ENCODE measurements at regions not wholly inside any gene's neighbourhood (a gene's known extent, or its start where the extent isn't known, plus 50 kb on each side); places are given as distances from the start of the nearest gene placed in this dataset.
A peak's percentile ranks its signal among the peaks of the same experiment; 100 is the strongest.
"Not testable (repeated sequence)": the region's sequence is repeated elsewhere in the genome, so short reads cannot be mapped to it uniquely, and the experiment has no call there.

DNA sequence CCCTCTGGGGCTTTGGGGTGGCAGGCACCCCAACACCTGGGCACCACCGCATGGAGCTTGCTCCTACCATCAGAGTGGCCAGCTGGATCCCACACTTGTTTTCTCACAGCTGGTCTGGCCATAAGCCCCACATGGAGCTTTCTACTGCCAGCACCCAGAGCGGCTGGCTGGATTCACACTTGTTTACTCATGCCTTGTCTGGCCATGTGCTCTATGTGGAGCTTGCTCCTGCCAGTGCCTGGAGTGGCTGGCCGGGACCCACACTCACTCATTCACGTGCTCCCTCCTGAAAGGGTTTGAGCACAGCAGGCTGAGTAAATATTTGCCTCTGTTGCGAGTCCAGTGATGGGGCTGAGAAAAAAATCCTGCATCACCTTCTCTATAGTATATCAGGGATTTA, 487.0 kb downstream of the CD109 start:
- DNase-seq (ENCODE audit: low read depth in 4 of 6, low spot score in 6 of 6), result no peak

DNA sequence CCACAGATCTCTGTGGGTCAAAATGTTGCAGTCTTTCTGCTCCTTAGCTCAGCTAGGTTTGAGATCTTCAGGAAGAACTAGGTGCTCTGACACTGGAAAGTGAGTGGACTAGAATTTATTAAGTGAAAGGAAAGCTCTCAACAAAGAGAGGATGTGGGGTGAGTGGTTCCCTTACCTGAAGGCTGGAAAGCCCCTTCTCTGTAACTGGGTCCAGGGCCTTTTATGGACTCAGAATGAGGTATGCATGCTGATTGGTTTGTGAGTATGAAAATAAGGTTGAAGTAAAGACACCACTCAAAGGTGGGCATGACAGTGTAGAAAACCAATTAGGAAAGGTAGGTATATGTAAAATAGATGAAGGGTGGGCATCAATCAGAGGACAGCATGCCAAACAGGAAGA, 485.5 kb downstream of the CD109 start:
- H3K27me3 ChIP-seq (ENCODE audit: control insufficient read depth, insufficient read depth, low read length), result no peaks in the 10 kb centered on the region
- DNase-seq (ENCODE audit: low read depth in 4 of 6, low spot score in 6 of 6), result no peak
- H3K4me3 ChIP-seq (ENCODE audit: low read depth, low read length), result no peak overlapping the region
- no peaks in the 10 kb centered on the region for H3K4me1 ChIP-seq (ENCODE audit: control insufficient read depth, insufficient read depth, low read length)
- H3K9me3 ChIP-seq (ENCODE audit: control insufficient read depth, insufficient read depth, low read length), result no peaks in the 10 kb centered on the region
- no peak overlapping the region for H3K27ac ChIP-seq (ENCODE audit: low read depth, low read length)
- no peaks in the 10 kb centered on the region for H3K36me3 ChIP-seq (ENCODE audit: control insufficient read depth, insufficient read depth, low read length)

More for the DNA sequence above, 487.0 kb downstream of the CD109 start:
- 84% methylated on average over 2 of the region's 5 CpGs for WGBS (ENCODE audit: insufficient coverage)
- no peaks in the 10 kb centered on the region for H3K9me3 ChIP-seq (ENCODE audit: control insufficient read depth, insufficient read depth, low read length)
- H3K4me3 ChIP-seq (ENCODE audit: low read depth, low read length), result no peak overlapping the region
- no peaks in the 10 kb centered on the region for H3K27me3 ChIP-seq (ENCODE audit: control insufficient read depth, insufficient read depth, low read length)
- H3K27ac ChIP-seq (ENCODE audit: low read depth, low read length), result no peak overlapping the region
- no peaks in the 10 kb centered on the region for H3K4me1 ChIP-seq (ENCODE audit: control insufficient read depth, insufficient read depth, low read length)
- no peaks in the 10 kb centered on the region for H3K36me3 ChIP-seq (ENCODE audit: control insufficient read depth, insufficient read depth, low read length)

DNA sequence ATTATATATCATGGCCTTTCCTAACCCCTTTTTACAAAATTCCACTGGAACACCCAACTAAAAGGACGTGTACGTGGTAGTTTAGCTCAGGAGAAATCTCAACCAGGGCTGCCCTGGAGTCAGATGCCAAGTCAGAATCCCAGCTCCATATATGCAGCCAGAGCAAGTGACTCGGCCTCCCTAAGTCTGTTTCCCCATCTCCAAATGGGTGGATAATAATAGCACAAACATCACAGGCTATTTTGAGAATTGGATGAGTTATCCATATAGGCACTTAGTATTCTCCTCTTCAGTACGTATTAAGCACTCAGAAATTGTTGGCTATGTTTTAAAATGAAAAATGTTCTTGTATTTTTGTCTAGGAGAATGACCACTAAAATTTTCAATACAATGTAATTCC, 481.5 kb downstream of the CD109 start:
- Histone ChIP-seq H3K9me3 (ENCODE audit: control insufficient read depth, insufficient read depth, low read length) (no peaks in the 10 kb centered on the region), H3K4me1 (ENCODE audit: control insufficient read depth, insufficient read depth, low read length) (no peaks in the 10 kb centered on the region), H3K36me3 (ENCODE audit: control insufficient read depth, insufficient read depth, low read length) (no peaks in the 10 kb centered on the region), H3K27me3 (ENCODE audit: control insufficient read depth, insufficient read depth, low read length) (no peaks in the 10 kb centered on the region), H3K27ac (ENCODE audit: low read depth, low read length) (no peak overlapping the region), H3K4me3 (ENCODE audit: low read depth, low read length) (no peak overlapping the region)
- no peak for DNase-seq (ENCODE audit: low read depth in 4 of 6, low spot score in 6 of 6)
- 92% methylated on average over 2 of the region's 4 CpGs for WGBS (ENCODE audit: insufficient coverage)

DNA sequence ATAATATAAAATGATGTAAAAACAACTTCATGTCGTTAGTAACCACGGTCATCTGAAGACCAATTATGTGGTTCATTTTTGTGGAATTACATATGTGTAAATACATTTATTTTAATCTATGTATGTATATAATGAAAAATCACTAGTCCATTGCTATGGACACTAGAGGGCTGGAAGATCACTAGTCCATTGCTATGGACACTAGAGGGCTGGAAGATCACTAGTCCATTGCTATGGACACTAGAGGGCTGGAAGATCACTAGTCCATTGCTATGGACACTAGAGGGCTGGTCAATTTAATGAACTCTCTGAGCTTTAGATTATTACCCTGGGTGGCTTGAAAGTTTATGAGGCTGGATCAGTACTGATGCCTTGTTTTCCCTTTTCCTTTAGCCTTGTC, 474.5 kb downstream of the CD109 start:
- H3K4me3 ChIP-seq (ENCODE audit: low read depth, low read length); H3K4me1 ChIP-seq (ENCODE audit: control insufficient read depth, insufficient read depth, low read length); H3K27me3 ChIP-seq (ENCODE audit: control insufficient read depth, insufficient read depth, low read length); H3K27ac ChIP-seq (ENCODE audit: low read depth, low read length); H3K9me3 ChIP-seq (ENCODE audit: control insufficient read depth, insufficient read depth, low read length); DNase-seq (ENCODE audit: low read depth in 4 of 6, low spot score in 6 of 6); H3K36me3 ChIP-seq (ENCODE audit: control insufficient read depth, insufficient read depth, low read length): not testable (repeated sequence)
- no CpG with 5 or more reads among the region's 2 CpGs for WGBS (ENCODE audit: insufficient coverage)

DNA sequence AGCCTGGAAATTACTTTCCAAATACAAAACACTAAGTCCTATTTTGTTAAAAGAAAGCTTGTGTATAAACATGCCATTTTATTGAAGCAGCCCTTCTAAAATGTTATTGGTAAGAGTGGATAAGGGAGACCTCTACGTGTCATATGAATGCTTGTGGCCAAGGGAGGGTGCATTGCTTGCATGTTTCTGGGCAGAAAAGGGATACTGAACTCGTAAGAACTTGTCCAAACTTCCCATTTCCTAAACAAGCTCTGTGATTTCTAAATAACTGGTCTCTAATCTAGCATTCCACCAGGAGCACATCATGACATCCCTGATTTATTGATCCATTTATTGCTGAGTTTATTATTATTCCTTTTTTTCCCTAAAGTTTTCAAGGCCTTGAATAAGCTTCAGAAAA, 474.1 kb downstream of the CD109 start:
- no CpG with 5 or more reads among the region's 2 CpGs for WGBS (ENCODE audit: insufficient coverage)
- no peaks in the 10 kb centered on the region for H3K9me3 ChIP-seq (ENCODE audit: control insufficient read depth, insufficient read depth, low read length)
- no peak overlapping the region for H3K4me3 ChIP-seq (ENCODE audit: low read depth, low read length)
- no peak overlapping the region for H3K27ac ChIP-seq (ENCODE audit: low read depth, low read length)
- no peaks in the 10 kb centered on the region for H3K4me1 ChIP-seq (ENCODE audit: control insufficient read depth, insufficient read depth, low read length)
- no peaks in the 10 kb centered on the region for H3K36me3 ChIP-seq (ENCODE audit: control insufficient read depth, insufficient read depth, low read length)
- DNase-seq (ENCODE audit: low read depth in 4 of 6, low spot score in 6 of 6), result no peak
- no peaks in the 10 kb centered on the region for H3K27me3 ChIP-seq (ENCODE audit: control insufficient read depth, insufficient read depth, low read length)

DNA sequence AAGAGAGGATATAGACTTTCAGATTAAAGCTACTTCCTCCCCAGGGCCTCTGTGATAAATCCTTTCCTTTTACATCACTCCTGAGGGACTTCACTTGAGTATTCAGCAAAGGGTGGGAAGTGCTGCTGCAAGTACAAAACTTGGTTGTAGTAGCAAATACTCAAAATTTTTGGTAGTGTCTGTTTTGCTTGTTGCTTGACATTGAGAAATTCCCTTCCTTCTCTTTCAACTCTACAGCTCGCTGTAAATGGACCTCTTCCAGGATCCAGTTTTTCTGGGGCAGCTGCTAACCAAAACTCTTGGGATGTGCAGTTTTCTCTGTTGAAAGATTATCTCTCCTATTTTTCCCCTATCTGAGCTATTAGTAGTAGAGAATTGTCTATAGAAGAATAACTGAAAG, 472.0 kb downstream of the CD109 start:
- no peaks in the 10 kb centered on the region for H3K36me3 ChIP-seq (ENCODE audit: control insufficient read depth, insufficient read depth, low read length)
- WGBS (ENCODE audit: insufficient coverage), result no CpG with 5 or more reads among the region's 1 CpG
- no peak for DNase-seq (ENCODE audit: low read depth in 4 of 6, low spot score in 6 of 6)
- H3K27ac ChIP-seq (ENCODE audit: low read depth, low read length), result no peak overlapping the region
- no peaks in the 10 kb centered on the region for H3K4me1 ChIP-seq (ENCODE audit: control insufficient read depth, insufficient read depth, low read length)
- no peak overlapping the region for H3K4me3 ChIP-seq (ENCODE audit: low read depth, low read length)
- no peaks in the 10 kb centered on the region for H3K27me3 ChIP-seq (ENCODE audit: control insufficient read depth, insufficient read depth, low read length)
- no peaks in the 10 kb centered on the region for H3K9me3 ChIP-seq (ENCODE audit: control insufficient read depth, insufficient read depth, low read length)

DNA sequence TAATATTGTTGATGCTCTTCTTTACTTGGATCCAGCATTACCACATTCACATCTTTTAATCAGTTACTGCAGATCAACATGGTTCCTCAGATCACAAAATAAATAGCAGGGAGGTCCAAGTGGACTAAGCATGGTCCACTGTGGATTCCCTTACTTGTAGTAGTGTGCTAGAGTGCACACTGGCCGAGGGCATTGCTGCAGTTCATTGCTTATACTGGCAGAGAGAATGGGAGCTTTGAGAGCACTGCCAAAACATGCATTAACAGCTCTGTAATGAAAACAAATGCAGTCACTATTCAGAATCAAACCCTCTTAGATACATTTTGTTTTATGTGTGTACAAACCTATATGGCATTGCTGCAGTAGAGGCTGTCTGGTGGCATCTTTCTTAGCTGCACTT, 471.5 kb downstream of the CD109 start:
- Histone ChIP-seq H3K4me1 (ENCODE audit: control insufficient read depth, insufficient read depth, low read length) (no peaks in the 10 kb centered on the region), H3K27me3 (ENCODE audit: control insufficient read depth, insufficient read depth, low read length) (no peaks in the 10 kb centered on the region), H3K9me3 (ENCODE audit: control insufficient read depth, insufficient read depth, low read length) (no peaks in the 10 kb centered on the region), H3K27ac (ENCODE audit: low read depth, low read length) (no peak overlapping the region), H3K4me3 (ENCODE audit: low read depth, low read length) (no peak overlapping the region), H3K36me3 (ENCODE audit: control insufficient read depth, insufficient read depth, low read length) (no peaks in the 10 kb centered on the region)
- WGBS (ENCODE audit: insufficient coverage), result 29% methylated on average over 1 of the region's 1 CpG
- DNase-seq (ENCODE audit: low read depth in 4 of 6, low spot score in 6 of 6), result peak in 1 of 6 donors; percentile 9

DNA sequence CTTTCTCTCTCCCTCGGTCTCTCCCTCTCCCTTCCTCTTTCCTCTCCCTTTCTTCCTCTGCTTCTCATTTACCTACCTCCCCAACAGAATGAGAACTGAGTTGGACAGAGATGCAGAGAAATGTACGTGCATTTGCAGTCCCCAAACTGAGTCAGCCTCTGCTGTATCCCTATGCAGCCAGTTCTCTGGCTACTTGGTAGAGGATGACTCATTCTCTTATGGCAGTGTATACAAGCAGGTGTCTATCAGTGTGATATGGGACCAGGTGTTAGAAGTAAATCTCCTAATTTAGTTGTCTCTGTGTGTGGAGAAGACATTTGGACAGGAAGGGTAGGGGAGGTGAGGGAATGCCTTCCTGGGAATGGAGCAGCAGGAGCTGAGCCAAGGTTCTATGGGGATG, 470.8 kb downstream of the CD109 start:
- WGBS (ENCODE audit: insufficient coverage), result 78% methylated on average over 1 of the region's 2 CpGs
- no peak for DNase-seq (ENCODE audit: low read depth in 4 of 6, low spot score in 6 of 6)
- H3K27me3 ChIP-seq (ENCODE audit: control insufficient read depth, insufficient read depth, low read length), result no peaks in the 10 kb centered on the region
- no peak overlapping the region for H3K27ac ChIP-seq (ENCODE audit: low read depth, low read length)
- no peaks in the 10 kb centered on the region for H3K36me3 ChIP-seq (ENCODE audit: control insufficient read depth, insufficient read depth, low read length)
- no peaks in the 10 kb centered on the region for H3K9me3 ChIP-seq (ENCODE audit: control insufficient read depth, insufficient read depth, low read length)
- no peak overlapping the region for H3K4me3 ChIP-seq (ENCODE audit: low read depth, low read length)
- H3K4me1 ChIP-seq (ENCODE audit: control insufficient read depth, insufficient read depth, low read length), result no peaks in the 10 kb centered on the region

DNA sequence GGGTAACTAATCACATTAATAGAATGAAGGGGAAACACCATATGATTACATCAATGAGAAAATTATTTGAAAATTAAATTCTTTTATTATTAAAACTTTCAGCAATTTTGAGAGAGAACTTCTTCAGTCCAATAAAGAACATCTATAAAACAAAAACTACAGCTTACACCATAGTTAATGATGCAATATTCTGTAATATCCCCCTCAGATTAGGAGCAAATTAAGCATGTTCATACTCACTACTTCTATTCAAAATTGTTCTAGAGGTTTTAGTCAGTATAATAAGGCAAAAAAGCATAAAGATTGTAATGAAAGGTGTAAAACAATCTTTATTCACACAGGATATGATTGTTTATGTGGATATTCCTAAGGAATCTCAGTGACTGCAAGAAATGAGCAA, 465.4 kb downstream of the CD109 start:
- Histone ChIP-seq H3K27ac (ENCODE audit: low read depth, low read length) (no peak overlapping the region), H3K4me1 (ENCODE audit: control insufficient read depth, insufficient read depth, low read length) (no peaks in the 10 kb centered on the region), H3K9me3 (ENCODE audit: control insufficient read depth, insufficient read depth, low read length) (no peaks in the 10 kb centered on the region), H3K36me3 (ENCODE audit: control insufficient read depth, insufficient read depth, low read length) (no peaks in the 10 kb centered on the region), H3K27me3 (ENCODE audit: control insufficient read depth, insufficient read depth, low read length) (no peaks in the 10 kb centered on the region), H3K4me3 (ENCODE audit: low read depth, low read length) (no peak overlapping the region)
- no peak for DNase-seq (ENCODE audit: low read depth in 4 of 6, low spot score in 6 of 6)

DNA sequence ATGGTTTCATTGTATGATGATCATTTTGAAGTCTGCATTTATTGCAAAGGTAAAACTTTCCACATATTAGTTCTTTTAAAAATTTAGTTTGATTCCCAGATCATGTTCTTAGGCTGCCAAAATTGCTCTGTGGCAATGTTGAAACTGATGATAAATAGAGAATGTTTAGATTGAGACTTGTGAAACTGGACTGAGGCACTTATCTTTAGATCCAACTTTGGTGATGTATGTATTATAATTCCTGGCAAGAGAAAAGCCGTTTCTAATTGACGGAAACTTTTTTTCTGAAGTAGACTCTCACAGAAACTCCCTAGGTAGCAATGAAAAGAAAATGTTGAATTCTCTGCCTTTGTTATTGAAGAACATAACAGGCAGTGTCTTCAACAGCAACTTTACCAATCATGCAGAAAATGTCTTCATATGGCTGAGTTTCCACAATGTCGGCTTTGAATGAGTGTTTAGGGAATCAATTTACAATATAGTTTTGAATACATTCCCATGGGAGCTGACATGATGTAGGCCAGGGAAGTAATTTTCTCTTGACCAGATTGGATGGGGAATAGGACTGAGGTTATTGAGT, 456.2 kb downstream of the CD109 start:
- DNase-seq (ENCODE audit: low read depth in 4 of 6, low spot score in 6 of 6), result no peak
- Histone ChIP-seq H3K4me1 (ENCODE audit: control insufficient read depth, insufficient read depth, low read length) (no peaks in the 10 kb centered on the region), H3K27ac (ENCODE audit: low read depth, low read length) (no peak overlapping the region), H3K9me3 (ENCODE audit: control insufficient read depth, insufficient read depth, low read length) (no peaks in the 10 kb centered on the region), H3K36me3 (ENCODE audit: control insufficient read depth, insufficient read depth, low read length) (no peaks in the 10 kb centered on the region), H3K4me3 (ENCODE audit: low read depth, low read length) (no peak overlapping the region), H3K27me3 (ENCODE audit: control insufficient read depth, insufficient read depth, low read length) (no peaks in the 10 kb centered on the region)
- no CpG with 5 or more reads among the region's 3 CpGs for WGBS (ENCODE audit: insufficient coverage)
